ENCODE measurements at regions not wholly inside any gene's neighbourhood (a gene's known extent, or its start where the extent isn't known, plus 50 kb on each side); places are given as distances from the start of the nearest gene placed in this dataset.

DNA sequence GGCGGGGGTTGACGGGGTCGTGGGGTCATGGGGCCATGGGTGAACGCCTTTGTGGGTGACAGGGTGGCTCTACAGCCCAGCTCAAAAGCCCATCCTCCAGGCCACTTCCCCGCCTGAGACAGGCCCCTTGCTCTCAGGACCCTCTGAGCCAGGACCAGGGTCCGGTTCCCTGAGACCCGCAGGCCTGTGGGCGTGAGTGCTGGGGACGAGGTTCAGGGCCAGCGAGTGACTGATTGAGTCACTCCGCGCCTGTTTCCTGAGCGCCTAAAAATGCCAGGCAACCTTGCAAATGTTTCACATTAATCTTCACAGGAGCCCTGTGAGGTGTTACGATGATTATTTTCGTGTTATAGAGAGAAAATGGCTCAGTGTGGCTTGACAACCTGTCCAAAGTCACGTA, 97.8 kb downstream of the ZNF674 start:
- DNase-seq = no peak

- peak; percentile 78 for DNase-seq
Measured at GRCh38 chrX:46446727-46447378, 98.4 kb downstream of the ZNF674 start.

GRCh38 chrX:46444011-46444410, 101.2 kb downstream of the ZNF674 start:
- DNase-seq = no peak

GRCh38 chrX:46436744-46437143, 108.5 kb downstream of the ZNF674 start:
- no peak for DNase-seq

- DNase-seq = no peak
Measured at GRCh38 chrX:46433892-46434291, 111.3 kb downstream of the ZNF674 start.

DNA sequence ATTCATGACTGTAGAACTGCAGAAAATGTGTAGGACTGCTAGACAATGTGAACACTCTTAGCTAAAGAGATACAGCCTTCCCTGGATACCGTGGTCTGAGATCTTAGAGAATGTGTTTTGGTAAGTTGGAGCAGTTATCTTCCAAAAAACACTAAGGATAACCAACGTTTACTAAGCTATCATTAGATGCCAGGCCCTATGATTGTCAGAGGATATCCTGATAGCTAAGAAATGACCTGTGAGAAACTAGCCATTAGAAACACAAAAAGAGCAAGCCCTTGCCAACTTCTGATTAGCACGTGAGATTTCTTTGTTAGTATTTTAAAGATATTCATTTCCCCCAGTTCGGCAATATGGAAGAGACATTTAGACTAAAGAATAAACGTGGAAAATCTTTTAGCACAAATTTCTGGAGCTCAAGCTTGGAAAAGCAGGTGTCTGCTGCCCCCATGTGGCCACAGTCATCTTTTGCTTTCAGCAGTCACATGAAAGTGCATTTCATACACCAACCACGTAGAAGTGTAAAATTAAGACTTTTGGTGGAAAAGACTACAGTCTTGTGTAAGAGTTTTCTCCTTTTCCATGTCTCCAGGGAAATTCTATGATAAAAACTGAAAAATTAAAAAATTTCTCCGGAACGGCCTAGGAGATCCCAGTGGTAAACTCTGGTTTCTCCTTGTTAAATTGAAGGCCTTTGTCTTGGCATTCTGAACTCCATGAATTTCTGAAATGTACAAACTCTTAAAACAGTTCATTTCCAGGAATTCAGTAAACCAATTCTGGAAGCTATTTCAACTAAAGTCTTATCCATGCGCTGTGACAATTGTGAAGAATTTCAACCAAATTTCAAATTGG, 136.4 kb downstream of the ZNF674 start:
- peak; percentile 74 for DNase-seq

GRCh38 chrX:46407753-46408130, 137.5 kb downstream of the ZNF674 start:
- no peak for DNase-seq

DNA sequence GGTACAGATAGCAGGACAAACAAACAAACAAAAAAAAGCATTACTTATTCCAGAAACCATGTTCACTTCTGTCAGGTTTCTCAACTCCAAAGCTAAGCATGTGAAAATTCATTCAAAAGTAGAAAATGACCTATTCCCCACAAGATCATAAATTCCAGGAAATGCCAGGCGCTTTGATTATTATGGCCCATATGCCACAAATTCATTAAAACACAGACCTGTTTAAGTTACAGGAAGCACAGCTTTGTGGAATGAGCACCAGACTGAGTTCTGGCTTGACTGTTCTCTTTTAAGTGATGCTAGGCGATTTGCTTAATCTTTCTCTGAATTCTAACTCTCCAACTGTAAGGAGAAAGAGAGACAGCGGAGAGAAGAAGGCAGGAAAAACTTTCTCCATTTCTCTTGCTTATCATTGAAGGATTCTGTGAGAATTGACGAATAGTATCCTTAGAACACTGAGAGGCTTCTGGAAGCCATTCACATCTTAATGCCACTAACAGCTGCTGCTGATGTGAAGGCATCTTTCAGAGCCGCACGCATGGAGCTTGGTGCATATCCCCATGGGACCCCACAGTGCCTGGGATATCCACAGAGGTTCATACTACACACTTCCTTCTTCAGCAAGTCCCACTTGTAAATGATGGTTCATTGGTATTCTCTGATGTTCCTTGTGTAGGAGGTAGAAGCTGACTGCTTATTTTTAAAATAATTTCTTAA, 138.0 kb downstream of the ZNF674 start:
- DNase-seq = no peak

DNA sequence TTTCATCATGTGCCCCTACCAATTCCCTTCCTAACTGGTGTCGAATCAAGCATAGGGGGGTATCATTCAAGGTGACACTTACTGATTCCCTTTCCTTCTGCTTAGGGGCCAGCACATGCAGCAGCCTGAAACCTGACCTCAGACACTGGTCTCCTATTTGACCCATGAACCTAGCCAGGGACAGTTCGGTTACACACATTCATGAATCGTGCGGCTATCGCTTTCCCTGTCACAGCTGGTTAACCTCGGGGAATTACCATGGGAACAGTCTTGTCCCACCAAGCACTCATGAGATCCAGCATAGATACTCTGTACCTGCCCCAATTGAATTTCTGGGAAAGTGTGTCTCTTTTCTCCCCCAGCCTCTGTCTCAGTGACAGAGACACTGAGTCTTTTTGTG, 140.4 kb downstream of the ZNF674 start:
- no peak for DNase-seq

GRCh38 chrX:46400530-46401443, 144.4 kb downstream of the ZNF674 start:
- no peak for DNase-seq

- no peak for DNase-seq
Measured at GRCh38 chrX:46398874-46399273, 146.3 kb downstream of the ZNF674 start.

DNA sequence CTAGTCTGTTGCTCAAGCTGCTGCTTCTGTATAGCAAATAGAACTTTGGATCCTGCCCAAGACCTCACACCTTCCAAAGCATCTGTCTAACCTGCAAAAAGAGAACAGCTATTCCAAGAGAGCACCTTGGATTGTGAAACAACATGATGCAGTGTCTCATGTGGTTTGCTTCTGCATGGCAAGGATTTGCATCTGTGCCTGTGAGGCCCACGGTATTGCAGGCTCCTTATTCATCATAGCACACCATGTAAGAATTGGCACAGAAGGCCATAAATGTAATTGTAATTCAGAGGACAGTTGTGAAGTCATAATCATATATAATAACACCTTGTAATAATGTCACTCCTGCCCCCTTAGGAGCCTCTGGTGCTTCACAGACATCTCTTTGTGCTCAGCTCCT, 147.1 kb downstream of the ZNF674 start:
- no peak for DNase-seq

DNA sequence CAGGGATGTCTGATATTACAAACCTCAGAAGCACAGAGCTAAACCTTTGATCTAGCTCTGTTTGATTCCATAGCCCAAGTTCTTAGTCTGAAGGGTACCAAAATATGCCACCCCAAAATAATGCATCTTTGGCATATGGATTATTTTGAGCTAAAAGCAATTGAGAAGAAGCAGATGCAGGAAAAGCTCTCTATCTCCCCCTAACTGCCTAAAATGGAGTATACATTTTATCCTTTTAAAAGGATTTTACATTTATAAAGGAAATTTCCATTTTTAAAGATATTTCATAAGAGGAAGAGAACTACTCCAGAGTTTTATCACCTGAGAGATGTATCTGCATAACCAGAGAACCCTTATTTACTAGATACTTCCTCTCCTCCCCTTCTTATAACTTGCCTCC, 158.7 kb downstream of the ZNF674 start:
- no peak for DNase-seq

GRCh38 chrX:46383006-46383405, 162.2 kb downstream of the ZNF674 start:
- DNase-seq = no peak

DNA sequence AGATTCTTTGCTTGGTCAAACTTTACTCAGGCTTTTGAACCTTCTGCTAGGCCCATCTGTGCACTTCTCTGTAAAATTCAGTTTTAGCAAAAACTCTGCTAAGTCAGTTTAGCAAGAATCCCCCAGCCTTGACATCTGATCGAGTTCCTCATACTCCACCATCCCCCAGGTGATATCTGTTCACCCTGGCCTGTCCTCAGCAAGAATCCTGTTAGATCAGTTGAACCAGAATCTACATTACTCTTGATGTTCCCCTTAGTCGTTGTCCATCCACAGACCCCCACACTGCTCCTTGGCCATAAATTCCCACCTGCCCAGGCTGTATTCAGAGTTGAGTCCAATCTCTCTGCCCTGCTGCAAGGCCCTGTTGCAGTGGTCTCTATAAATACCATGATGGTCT, 162.6 kb downstream of the ZNF674 start:
- no peak for DNase-seq

DNA sequence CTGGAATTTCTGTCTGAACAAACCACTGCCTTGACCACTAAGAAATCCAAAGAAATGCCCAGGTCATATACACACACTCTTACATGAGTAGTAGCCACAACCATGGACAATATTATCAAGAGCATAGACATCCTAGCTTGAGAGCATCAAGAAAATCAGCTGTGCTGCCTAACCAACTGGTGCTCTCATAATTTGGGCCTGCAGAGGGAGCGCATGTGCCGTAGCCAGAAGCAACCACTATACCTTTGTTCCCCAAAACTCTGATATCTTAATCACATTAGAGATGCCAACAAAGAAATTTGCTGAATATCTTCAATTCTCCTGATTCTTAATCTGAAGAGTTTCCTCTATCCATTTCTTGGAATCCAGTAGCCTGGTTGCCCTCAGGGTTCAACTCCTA, 163.6 kb downstream of the ZNF674 start:
- peak; percentile 30 for DNase-seq

DNA sequence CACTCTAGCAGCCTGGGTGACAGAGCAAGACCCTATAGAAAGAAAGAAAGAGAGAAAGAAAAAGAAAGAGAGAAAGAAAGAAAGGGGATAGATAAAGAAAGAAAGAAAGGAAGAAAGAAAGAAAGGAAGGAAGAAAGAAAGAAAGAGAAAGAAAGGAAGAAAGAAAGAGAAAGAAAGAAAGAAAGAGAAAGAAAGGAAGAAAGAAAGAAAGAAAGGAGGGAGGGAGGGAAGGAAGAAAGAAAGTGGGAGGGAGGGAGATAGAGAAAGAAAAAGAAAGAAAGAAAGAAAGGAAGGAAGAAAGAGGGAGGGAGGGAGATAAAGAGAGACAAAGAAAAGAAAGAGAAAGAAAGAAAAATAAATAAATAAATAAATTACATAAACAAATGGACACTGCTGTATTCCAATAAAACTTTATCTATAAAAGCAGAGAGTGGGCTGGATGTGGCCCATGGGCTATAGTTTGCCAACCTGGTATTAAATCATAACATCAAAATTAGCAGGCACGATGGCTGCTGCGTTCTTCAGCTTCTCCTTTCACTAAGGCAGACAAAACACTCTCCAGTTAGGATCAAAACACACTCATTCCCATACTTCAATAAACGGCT, 165.0 kb downstream of the ZNF674 start:
- DNase-seq = no peak

DNA sequence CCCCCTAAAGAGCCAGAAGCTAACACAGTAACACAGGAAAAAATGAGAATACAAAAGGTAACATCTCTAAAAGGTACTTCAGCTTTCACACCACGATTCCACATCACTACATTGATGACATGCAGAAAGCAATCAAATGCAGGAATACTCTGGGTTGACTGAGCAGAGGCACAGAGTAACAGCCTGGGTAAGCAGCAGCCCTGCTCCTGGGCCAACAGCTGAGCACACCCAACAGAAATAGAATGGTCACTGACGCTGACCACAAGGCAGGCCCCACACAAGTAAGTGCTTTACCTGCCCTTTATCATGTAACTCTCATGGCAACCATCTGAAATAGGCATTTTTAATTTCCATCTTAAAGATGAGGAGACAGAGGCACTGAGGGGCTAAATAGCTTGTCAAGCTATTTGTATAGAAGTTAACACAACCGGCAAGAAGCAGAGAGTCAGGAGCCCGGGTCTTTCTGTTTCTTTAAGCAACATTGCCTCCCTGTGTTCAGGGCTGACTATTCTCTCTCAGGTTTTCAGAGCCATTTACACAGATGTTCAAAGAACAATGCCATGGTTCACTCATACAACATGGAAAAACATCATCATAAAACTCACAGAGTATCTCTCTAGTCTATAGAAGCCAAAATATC, 168.9 kb downstream of the ZNF674 start:
- no peak for DNase-seq

DNA sequence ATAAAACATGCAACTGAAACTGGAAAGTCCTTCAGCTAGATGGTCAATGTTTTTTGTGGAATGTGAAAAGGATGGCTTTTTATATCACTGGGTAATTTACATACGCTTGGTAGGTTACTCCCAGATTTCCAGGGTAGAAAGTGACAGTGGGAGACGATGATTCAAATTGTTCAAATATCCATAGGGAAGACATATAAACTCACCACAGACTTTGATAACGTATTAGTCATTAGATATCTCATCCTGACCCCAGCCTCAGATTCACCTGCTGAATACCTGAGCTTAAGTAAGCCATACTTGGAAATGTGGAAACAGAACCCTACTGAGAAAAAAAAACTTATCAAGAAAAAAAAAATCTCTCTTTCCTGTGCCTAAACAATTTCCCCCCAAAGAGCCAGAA, 169.4 kb downstream of the ZNF674 start:
- DNase-seq = no peak

GRCh38 chrX:46374371-46374770, 170.8 kb downstream of the ZNF674 start:
- DNase-seq = no peak

- DNase-seq = no peak
Measured at GRCh38 chrX:46367491-46367890, 177.7 kb downstream of the ZNF674 start.
